Cerebellar cortex (tissue), 1 donor: ENCODE measurements at regions not wholly inside any gene's neighbourhood (a gene's known extent, or its start where the extent isn't known, plus 50 kb on each side); places are given as distances from the start of the nearest gene placed in this dataset.
"Not testable (repeated sequence)": the region's sequence is repeated elsewhere in the genome, so short reads cannot be mapped to it uniquely, and the experiment has no call there.

Source experiments
- DNase-seq: peaks from one replicate; pipeline ENCODE4 v3.0.0-alpha.2; 2015; ENCODE audit warnings: low spot score

- no peak for DNase-seq
Observed at GRCh38 chr20:29296256-29297230, 1960.9 kb upstream of the DEFB115 start.

- DNase-seq = no peak
Observed at GRCh38 chr20:29297411-29298270, 1959.8 kb upstream of the DEFB115 start.

DNA sequence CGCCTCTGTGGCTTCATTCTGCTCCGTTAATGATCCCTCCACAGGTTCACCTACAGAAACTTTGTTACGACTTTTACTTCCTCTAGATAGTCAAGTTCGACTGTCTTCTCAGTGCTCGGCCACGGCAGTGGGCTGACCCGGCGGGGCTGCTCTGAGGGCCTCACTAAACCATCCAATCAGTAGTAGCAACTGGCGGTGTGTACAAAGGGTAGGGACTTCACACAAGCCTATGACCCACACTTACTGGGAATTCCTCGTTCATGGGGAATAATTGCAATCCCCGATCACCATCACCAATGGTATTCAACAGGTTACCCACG lies 1959.2 kb upstream of the DEFB115 start:
- DNase-seq = no peak

GRCh38 chr20:29298759-29299613 lies 1958.5 kb upstream of the DEFB115 start:
- no peak for DNase-seq

DNA sequence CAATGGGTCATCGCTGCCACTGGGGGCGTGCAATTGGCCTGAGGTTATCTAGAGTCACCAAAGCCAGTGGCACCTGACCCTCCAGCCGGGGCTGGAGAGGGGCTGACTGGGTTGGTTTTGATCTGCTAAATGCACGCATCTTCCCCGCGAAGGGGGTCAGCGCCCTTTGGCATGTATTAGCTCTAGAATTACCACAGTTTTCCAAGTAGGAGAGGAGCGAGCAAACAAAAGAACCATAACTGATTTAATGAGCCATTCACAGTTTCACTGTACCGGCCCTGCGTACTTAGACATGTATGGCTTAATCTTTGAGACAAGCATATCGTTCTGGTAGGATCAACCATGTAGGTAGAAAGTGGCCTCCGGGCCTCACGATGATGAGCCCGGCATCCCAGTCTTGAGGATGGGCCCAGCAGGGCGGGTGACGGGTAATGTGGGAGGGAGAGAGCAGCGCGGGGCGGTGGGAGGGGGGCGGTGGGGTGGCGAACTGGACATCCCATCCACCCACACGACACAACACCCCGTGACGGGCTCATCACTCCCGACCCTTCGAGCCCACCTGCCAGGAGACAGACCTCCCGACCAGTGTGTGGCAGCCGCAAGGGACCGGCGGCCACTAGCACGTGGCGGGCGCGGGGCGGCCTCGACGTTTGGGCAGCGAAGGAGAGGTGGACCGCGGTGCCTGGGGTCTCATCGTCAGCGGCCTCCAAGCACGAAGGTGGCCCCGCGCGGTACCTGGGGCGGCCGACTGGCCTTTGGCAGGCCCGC lies 1957.5 kb upstream of the DEFB115 start:
- DNase-seq = no peak

DNA sequence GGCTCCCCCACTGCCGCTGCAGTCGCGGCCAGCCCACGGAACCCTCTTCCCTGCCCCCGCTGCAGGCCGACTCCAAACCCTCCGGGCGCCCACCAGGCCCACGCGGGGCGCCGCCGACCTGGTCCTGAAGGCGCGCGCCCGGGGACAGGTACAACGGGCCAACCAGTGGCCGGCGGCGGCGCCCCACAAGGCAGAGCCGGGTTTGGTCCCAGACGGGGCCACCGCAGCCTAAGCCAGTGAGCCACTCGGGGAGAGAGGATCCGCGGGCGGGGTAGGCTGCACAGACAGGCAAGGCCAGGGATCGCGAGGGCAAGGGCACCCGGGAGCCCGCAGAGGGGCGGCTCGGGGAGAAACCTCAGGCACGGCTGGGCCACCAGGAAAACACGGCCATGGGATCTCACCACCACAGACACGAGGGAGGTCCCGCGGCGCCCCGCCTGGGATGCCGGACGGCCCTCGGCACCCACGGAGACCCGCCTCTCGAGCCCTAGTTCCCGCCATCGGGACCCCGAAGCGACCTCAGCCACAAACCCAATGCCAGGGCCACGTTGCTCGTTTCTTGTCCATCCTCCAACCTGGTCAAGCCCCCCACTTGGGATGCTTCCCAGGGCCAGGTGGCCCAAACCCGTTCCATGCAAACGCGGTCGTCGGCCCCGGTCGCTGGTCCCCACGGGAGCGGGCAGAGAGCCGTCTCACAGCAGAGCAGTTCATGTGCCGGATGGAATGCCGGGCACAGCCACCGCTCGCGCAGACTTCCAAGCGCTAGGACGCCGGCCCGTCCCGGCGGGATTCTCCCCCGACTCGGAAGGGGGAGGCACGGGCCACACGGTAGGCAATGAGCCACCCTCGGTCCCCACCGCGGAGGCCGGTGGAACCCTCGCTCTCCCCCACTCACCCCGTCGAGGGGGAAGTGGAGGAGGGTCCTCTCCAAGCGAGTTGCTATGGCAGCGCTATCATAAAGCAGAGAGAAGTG lies 1956.6 kb upstream of the DEFB115 start:
- DNase-seq = no peak

- DNase-seq = no peak
Observed at GRCh38 chr20:29301624-29302259, 1955.7 kb upstream of the DEFB115 start.

GRCh38 chr20:29302979-29303644 lies 1954.4 kb upstream of the DEFB115 start:
- no peak for DNase-seq

DNA sequence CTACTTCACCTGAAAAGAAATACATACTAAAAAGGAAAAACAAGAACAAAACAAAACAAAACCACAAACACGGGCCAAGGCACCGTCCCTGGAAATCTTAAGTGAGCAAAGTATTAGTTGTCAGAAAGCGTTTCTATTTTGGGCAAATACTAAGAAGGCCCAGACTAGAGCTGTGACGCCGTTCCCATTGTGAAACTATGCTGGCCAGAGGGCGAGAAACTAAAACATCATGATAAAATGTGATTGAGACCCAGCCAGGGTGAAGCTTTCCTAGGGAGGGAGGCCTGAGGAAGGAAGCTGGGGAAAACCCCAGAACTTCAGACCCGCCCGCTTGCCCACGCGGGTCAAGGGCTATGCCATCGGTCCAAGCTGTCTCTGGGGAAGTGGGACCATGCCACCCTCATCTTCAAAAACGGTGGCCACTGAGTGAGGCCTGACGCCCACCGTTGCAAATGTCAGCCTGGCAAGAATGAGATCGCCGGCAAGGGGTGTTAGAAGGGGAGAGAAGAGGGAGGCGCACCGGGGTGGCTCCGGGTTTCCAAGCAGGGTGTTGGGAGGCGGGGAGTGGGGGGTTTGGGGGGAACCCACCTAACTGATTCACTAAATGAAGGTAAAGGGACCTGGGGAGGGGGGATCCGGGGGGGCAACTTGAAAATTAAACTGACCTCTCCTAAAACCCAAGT lies 1950.9 kb upstream of the DEFB115 start:
- no peak for DNase-seq

- DNase-seq = not testable (repeated sequence)
Observed at GRCh38 chr20:29307484-29307883, 1950.0 kb upstream of the DEFB115 start.

DNA sequence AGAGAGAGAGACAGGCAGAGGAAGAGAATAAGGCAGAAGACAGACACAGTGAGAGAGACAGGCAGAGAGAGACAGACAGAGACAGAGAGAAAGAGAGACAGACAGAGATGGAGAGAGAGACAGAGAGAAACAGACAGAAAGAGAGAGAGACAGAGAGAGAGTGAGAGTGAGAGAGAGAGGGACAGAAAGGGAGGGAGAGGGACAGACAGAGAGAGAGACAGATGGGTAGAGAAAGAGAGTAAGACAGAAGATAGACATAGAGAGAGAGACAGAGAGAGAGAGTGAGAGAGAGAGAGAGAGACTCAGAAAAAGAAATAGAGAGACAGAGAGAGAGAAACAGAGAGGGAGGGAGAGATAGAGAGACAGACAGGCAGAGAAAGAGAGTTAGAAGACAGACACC lies 1948.5 kb upstream of the DEFB115 start:
- not testable (repeated sequence) for DNase-seq

DNA sequence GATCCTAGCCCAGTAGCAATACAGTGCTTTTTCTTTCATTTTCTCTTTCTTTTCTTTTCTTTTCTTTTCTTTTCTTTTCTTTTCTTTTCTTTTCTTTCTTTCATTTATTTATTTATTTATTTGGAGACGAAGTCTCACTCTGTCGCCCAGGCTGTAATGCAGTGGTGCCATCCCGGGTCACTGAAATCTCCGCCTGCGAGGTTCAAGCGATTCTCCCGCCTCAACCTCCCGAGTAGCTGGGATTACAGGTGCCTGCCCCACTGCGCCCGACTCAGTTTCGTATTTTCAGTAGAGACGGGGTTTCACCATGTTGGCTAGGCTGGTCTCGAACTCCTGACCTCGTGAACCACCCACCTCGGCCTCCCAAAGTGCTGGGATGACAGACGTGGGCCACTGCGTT lies 1948.0 kb upstream of the DEFB115 start:
- not testable (repeated sequence) for DNase-seq

DNA sequence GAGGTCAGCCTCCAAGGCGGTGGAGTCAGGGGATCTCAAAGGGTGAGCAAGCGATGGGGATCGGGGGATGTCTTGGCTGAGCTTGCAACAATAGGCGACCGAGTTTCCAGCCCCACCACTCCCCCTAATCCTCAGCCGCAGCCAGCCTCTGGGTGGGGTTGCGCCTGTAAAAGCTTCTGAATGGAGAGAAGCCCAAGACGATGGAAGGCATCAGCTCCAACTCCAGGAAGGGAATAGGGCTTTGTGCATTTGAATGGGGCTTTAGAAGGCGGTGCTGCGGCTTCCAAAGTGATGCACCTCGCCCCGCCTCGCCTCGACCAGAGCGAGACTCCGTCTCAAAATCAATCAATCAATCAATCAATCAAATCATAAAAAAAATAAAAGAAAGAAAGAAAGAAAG lies 1946.4 kb upstream of the DEFB115 start:
- not testable (repeated sequence) for DNase-seq

DNA sequence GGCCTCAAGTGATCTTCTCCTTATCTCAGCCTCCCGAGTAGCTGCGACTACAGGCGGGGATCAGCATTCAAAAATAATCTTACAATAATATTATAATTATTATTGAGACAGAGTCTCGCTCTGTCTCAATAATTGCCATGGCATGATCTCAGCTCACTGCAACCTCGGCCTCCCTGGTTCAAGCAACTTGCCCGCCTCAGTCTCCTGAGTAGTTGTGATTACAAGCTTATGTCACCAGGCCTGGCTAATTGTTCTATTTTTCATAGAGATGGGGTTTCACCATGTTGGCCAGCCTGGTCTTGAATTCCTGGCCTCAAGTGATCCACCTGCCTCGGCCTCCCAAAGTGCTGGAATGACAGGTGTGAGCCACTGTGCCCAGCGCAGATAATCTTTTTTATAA lies 1944.8 kb upstream of the DEFB115 start:
- DNase-seq = not testable (repeated sequence)

- no peak for DNase-seq
Observed at GRCh38 chr20:29313481-29313880, 1944.0 kb upstream of the DEFB115 start.

DNA sequence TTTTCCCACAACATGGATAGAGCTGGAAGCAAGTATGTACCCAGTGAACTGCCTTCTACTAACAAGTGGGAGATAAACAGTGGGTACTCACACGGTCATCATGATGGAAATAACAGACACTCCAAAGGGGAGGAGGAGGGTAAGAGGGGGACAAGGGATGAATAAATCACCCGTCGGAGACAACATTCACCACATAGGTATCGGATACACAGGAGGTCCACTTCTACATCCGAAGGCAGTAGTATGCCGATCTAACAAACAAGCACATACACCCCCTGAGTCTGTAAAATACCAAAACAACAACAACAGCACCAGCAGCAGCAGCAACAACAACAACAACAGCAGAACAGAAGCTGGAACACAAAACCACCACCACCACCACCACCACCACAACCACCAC lies 1943.2 kb upstream of the DEFB115 start:
- DNase-seq = no peak

DNA sequence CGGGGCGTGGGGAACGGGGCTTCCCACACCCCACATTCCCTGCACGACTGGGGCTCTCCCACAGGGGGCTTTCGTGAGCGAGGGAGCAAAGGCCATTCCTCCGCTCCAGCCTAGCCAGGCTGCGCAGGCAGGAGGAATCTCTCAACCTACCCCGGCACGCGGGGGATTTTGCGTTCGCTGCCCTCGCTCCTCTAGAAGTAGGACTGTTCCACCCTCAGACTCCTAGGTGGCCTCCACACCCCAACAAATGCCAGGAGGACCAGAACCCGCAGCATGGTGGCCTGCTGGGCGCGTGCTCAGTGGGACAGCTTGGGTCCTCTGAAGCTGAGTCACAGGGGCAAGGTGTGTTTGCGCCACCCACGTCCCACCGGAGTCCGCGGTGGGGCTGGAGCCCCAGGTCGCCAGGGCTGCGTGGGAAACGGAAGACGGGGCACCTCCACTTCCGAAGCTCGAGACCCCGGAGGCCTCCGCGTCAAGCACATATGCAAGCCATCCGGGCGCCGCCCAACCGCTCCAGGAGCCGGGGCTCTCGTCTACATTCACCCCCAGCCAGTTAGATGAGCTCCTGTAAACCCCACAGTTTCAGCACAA lies 1938.5 kb upstream of the DEFB115 start:
- DNase-seq = no peak

GRCh38 chr20:29319725-29320124 lies 1937.7 kb upstream of the DEFB115 start:
- no peak for DNase-seq
